K562 (cell line): ENCODE measurements at regions not wholly inside any gene's neighbourhood (a gene's known extent, or its start where the extent isn't known, plus 50 kb on each side); places are given as distances from the start of the nearest gene placed in this dataset.

ENCODE experiments used
- ATAC-seq: fragments of 200-7000 bp; cut with Tn5 transposase; 3 replicates; pipeline ENCODE4 v1.9.1; 2020; ENCODE audit warnings: moderate library complexity
- BruUV-seq: library from RNA; stranded (reverse); fragments of 400-500 nt; replicated peaks from 2 replicates; lab custom pipeline; 2021; lab: Mats Ljungman, UMichigan
- CTCF ChIA-PET: fragments of 300-600 bp; formaldehyde crosslinking; extraction: SDS; loops from one replicate; lab custom pipeline; 2021; ENCODE audit warnings: low intra/inter-chr PET ratio; lab: Yijun Ruan, JAX
- POLR2A ChIA-PET: fragments of 300-600, 350-650 bp; sonication (Branson Sonifier 250); formaldehyde crosslinking; extraction: SDS; loops from one replicate; lab custom pipeline; 2021; ENCODE audit warnings: antibody characterized with exemption, inconsistent platforms; lab: Yijun Ruan, JAX
- DNase-seq, 4 experiments: peaks; one replicate each; pipeline versions ENCODE4 v3.0.0 to v3.0.0-alpha.2; 2011 to 2018; ENCODE audit warnings: low spot score in 3 of 4, mixed read lengths in 3 of 4; ENCODE audit errors: extremely low read depth in 1 of 4
- FAIRE-seq: peaks from 2 replicates; lab custom pipeline; 2011; peaks lifted over from hg19 to GRCh38; lab: Jason Lieb, UNC
- H2AFZ ChIP-seq: 2 replicates; pipeline ENCODE4 v1.6.0; 2011; ENCODE audit warnings: low read depth, low read length, control low read depth, inconsistent platforms
- H3K27ac ChIP-seq: fragments of 200-600 bp; 3 replicates; pipeline ENCODE4 v1.8.0; 2011; ENCODE audit warnings: low read depth, mild to moderate bottlenecking, control low read depth, inconsistent platforms, low read length, moderate library complexity, mixed read lengths; ENCODE audit errors: extremely low read depth
- H3K27me3 ChIP-seq, 2 experiments: fragments of 300-600 bp in 1 of 2; 2 replicates in 1 of 2; 3 replicates in 1 of 2; pipeline versions ENCODE4 v1.6.0 to v1.8.0; 2011; ENCODE audit warnings: inconsistent platforms in 2 of 2, low read length in 2 of 2, mild to moderate bottlenecking in 1 of 2, mixed read lengths in 1 of 2, moderate library complexity in 1 of 2; ENCODE audit not compliant: control insufficient read depth in 2 of 2, insufficient read depth in 2 of 2
- H3K36me3 ChIP-seq: fragments of 300-600 bp; 3 replicates; pipeline ENCODE4 v1.8.0; 2011; ENCODE audit warnings: mild to moderate bottlenecking, low read length, inconsistent platforms; ENCODE audit not compliant: control insufficient read depth, insufficient read depth
- H3K4me1 ChIP-seq, 2 experiments: fragments of 200-600 bp in 1 of 2; replicated peaks in 1 of 2; 2 replicates in 1 of 2; 3 replicates in 1 of 2; pipeline versions ENCODE4 v1.5.1 to v1.8.0; 2011; ENCODE audit warnings: inconsistent platforms in 2 of 2, low read length in 2 of 2, mild to moderate bottlenecking in 1 of 2, mixed read lengths in 1 of 2, moderate library complexity in 1 of 2; ENCODE audit not compliant: control insufficient read depth in 2 of 2, insufficient read depth in 2 of 2
- H3K4me2 ChIP-seq: 2 replicates; pipeline ENCODE4 v1.6.1; 2011; ENCODE audit warnings: low read length, control low read depth, inconsistent platforms, mixed read lengths; ENCODE audit not compliant: insufficient read depth
- H3K4me3 ChIP-seq: fragments of 200-600 bp; sonication (generic), shearing (Covaris generic); 2 replicates; pipeline ENCODE4 v1.5.1; 2016; ENCODE audit warnings: control low read depth, inconsistent platforms
- H3K79me2 ChIP-seq: fragments of 200-600 bp; 3 replicates; pipeline ENCODE4 v1.8.0; 2011; ENCODE audit warnings: low read length, inconsistent platforms; ENCODE audit not compliant: control insufficient read depth, insufficient read depth
- H3K9ac ChIP-seq, 2 experiments: 2 replicates each; pipeline versions ENCODE4 v1.6.0 to v1.6.1; 2011; ENCODE audit warnings: low read depth in 2 of 2, low read length in 2 of 2, control low read depth in 1 of 2, inconsistent platforms in 1 of 2, mild to moderate bottlenecking in 1 of 2, mixed read lengths in 1 of 2; ENCODE audit not compliant: insufficient read depth in 1 of 2
- H3K9me1 ChIP-seq: one replicate; pipeline ENCODE4 v1.6.0; 2011; ENCODE audit warnings: inconsistent platforms, mild to moderate bottlenecking, low read length, moderate library complexity; ENCODE audit not compliant: control insufficient read depth, insufficient read depth
- H3K9me3 ChIP-seq: replicated peaks from 2 replicates; pipeline ENCODE4 v1.5.1; 2011; ENCODE audit warnings: low read depth, low read length, inconsistent platforms; ENCODE audit not compliant: control insufficient read depth, insufficient read depth
- H4K20me1 ChIP-seq: replicated peaks from 2 replicates; pipeline ENCODE4 v1.6.1; 2011; ENCODE audit warnings: low read length, inconsistent platforms, mixed read lengths; ENCODE audit not compliant: control insufficient read depth, insufficient read depth
- BCLAF1 ChIP-seq, 2 experiments: fragments of 450-650 bp in 1 of 2; IDR thresholded peaks; 2 replicates each; pipeline ENCODE4 v1.6.1; 2011 to 2017; ENCODE audit warnings: low read depth in 2 of 2, antibody characterized with exemption in 1 of 2, borderline replicate concordance in 1 of 2, low read length in 1 of 2, mild to moderate bottlenecking in 1 of 2, mixed read lengths in 1 of 2; ENCODE audit not compliant: control insufficient read depth in 1 of 2
- BRD9 ChIP-seq: fragments of 450-650 bp; IDR thresholded peaks from 2 replicates; pipeline ENCODE4 v1.6.1; 2018; ENCODE audit warnings: low read depth; ENCODE audit not compliant: partially characterized antibody
- CBX5 ChIP-seq: IDR thresholded peaks from 2 replicates; pipeline ENCODE4 v1.6.1; 2014; ENCODE audit warnings: low read depth, borderline replicate concordance
- E2F1 ChIP-seq: sonication (generic); formaldehyde crosslinking; IDR thresholded peaks from 2 replicates; pipeline ENCODE4 v1.8.1; 2023; ENCODE audit warnings: mild to moderate bottlenecking, missing genetic modification reagents, moderate library complexity
- MAZ ChIP-seq, 2 experiments: fragments of 450-650 bp in 1 of 2; sonication (generic) in 1 of 2; formaldehyde crosslinking; IDR thresholded peaks in 1 of 2; conservative IDR thresholded peaks in 1 of 2; 2 replicates each; pipeline versions ENCODE4 v1.4.0 to v1.5.0; 2020; ENCODE audit warnings: mild to moderate bottlenecking in 1 of 2, missing genetic modification reagents in 1 of 2
- STAG1 ChIP-seq: sonication (generic); formaldehyde crosslinking; IDR thresholded peaks from 2 replicates; pipeline ENCODE4 v1.5.0; 2020; ENCODE audit warnings: missing genetic modification reagents, borderline replicate concordance
- ZC3H4 ChIP-seq: sonication (generic); formaldehyde crosslinking; IDR thresholded peaks from 2 replicates; pipeline ENCODE4 v1.9.0; 2021; ENCODE audit warnings: missing genetic modification reagents, borderline replicate concordance
- ZFPM2 ChIP-seq: fragments of 250-450 bp; sonication (Bioruptor Pico); IDR thresholded peaks from 2 replicates; pipeline ENCODE4 v1.5.1; 2022; ENCODE audit warnings: mild to moderate bottlenecking
- ZZZ3 ChIP-seq: fragments of 450-650 bp; IDR thresholded peaks from 2 replicates; pipeline ENCODE4 v1.6.1; 2016; ENCODE audit warnings: antibody characterized with exemption, mild to moderate bottlenecking, moderate library complexity
- WGBS: fragments of 100-300 bp; shearing (Covaris generic); methylation state at CpG from one replicate; pipeline ENCODE4 v1.1.6; 2016; ENCODE audit warnings: low coverage, mixed read lengths; ENCODE audit not compliant: insufficient coverage; ENCODE audit errors: missing lambda C conversion rate; 5-methylcytosine and 5-hydroxymethylcytosine counted together
- in situ Hi-C: fragments of 300-500 bp; cut with MboI; formaldehyde crosslinking; loops from 4 replicates; pipeline ENCODE4 v1.15.0; 2018; ENCODE audit warnings: inconsistent platforms, mixed read lengths
- intact Hi-C: fragments of 100-400 bp; cut with micrococcal nuclease; formaldehyde crosslinking; loops from 2 replicates; pipeline ENCODE4 v1.14.2; 2022
- TF ChIP-seq, protein P1 (sequence below): fragments of 200-800 bp; sonication (Bioruptor generic); IDR thresholded peaks from 2 replicates; pipeline ENCODE4 v1.6.1; 2017; ENCODE audit warnings: missing genetic modification characterization, missing compliant biosample characterization

DNA sequence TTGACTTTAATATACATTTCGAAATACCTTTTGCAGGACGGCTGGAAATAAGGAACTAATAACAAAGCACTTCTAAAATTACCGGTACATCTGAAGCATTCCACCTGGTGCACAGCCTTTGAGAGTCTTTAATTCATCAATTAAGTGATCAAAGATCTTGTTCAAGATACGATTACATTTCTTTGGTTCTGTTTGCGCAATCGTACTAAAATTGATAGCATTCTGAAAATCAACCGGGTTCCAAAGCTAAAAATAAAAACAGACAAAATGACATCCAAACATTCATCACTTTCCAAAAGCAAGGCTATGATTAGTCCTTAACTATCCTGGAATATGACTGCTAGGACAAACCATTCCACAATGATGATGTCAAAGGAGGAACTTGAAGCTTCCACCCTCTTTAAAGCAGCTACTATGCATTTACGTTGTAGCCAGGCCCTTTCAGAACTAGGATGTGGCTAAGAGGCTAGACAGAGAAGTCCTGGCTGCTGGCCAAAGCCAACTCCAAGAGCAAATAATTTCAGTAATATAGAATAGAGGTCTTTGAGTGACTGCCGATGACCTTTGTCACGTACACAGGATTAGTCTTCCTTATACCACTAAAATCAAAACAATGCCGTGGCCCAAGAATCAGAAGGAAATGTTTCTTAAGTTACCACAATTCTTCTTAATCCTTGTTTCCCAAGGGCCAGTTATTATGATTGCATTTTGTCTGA is 299.8 kb upstream of the PSMD7 start:
- Histone ChIP-seq H3K4me2 (no peak overlapping the region), H3K36me3 (no peaks in the 10 kb centered on the region), H3K27me3 (no peaks in the 10 kb centered on the region), H2AFZ (no peak overlapping the region), H3K4me3 (no peak overlapping the region), H3K9me3 (no peaks in the 10 kb centered on the region), H3K79me2 (no peaks in the 10 kb centered on the region), H3K9ac (no peak overlapping the region), H3K27ac (no peak overlapping the region), H4K20me1 (no peaks in the 10 kb centered on the region), H3K9me1 (no peaks in the 10 kb centered on the region), H3K4me1 (no peaks in the 10 kb centered on the region)
- no peak for TF ChIP-seq ZZZ3
- TF ChIP-seq, protein P1, sequence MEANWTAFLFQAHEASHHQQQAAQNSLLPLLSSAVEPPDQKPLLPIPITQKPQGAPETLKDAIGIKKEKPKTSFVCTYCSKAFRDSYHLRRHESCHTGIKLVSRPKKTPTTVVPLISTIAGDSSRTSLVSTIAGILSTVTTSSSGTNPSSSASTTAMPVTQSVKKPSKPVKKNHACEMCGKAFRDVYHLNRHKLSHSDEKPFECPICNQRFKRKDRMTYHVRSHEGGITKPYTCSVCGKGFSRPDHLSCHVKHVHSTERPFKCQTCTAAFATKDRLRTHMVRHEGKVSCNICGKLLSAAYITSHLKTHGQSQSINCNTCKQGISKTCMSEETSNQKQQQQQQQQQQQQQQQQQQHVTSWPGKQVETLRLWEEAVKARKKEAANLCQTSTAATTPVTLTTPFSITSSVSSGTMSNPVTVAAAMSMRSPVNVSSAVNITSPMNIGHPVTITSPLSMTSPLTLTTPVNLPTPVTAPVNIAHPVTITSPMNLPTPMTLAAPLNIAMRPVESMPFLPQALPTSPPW = no peak
- no peak for TF ChIP-seq ZFPM2 (CRISPR knock-in tag)
- no peak for TF ChIP-seq ZC3H4 (CRISPR knock-in tag)
- no peak for TF ChIP-seq STAG1 (CRISPR knock-in tag)
- TF ChIP-seq MAZ (CRISPR knock-in tag; conservative IDR thresholded peaks at IDR 0.05 in 1 of 2, IDR thresholded peaks at IDR 0.05 in 1 of 2) = no peak
- no peak for TF ChIP-seq BRD9
- TF ChIP-seq BCLAF1 (IDR thresholded peaks at IDR 0.05; ENCODE audit: borderline replicate concordance in 1 of 2, control insufficient read depth in 1 of 2, low read depth in 2 of 2, low read length in 1 of 2) = no peak
- no peak for TF ChIP-seq CBX5
- no peak for TF ChIP-seq E2F1 (CRISPR knock-in tag)
- FAIRE-seq (no peak), DNase-seq (no peak), ATAC-seq (no peak)
- in situ Hi-C loops = no loop called here
- 0% methylated on average over 11 of the region's 11 CpGs for WGBS
- ChIA-PET POLR2A (no interaction called here), CTCF (no interaction called here)
- intact Hi-C loops = no loop called here
- no TSS peak for BruUV-seq
